GM21360 (cell line): ENCODE measurements at regions not wholly inside any gene's neighbourhood (a gene's known extent, or its start where the extent isn't known, plus 50 kb on each side); places are given as distances from the start of the nearest gene placed in this dataset.

Experiments
- ATAC-seq: cut with Tn5 transposase; IDR thresholded peaks from one replicate; pipeline ENCODE4 v1.9.1; 2021; ENCODE audit warnings: mild to moderate bottlenecking, moderate library complexity; ENCODE audit not compliant: unreplicated experiment

DNA sequence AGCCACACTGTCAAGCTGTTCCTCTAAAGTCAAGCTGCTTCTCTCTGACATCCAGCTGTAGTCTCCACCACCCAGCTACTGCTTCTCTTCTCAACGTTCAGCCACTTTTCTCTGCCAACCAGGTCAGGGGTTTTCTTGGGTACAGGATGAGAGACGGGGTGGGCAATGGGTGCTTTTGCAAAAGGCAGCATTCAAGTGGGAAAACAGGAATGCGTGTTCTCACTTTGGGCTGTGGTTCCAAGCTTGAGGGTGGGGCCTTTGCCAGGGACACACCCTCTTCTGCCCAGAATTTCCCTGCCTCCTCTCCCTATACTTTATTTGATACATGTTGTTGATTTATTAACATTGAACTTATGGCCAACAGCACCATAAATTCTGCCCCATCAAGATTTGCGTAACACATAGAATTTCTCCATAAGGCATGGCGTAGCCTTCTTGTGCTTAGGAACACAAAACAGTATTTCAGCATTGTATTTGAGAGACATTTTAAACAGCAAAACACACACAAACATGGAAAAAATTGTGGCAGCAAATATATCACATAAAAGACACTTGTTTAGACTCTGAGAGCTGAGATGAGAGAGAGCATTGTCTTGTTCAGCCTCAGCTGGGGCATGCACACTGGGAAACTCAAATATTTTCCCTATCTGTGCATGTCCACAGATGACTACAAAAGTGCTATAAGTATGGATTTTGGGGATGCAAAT is 392.8 kb downstream of the SLITRK6 start:
- no peak for ATAC-seq

GRCh38 chr13:85405316-85405897 is 393.8 kb downstream of the SLITRK6 start:
- no peak for ATAC-seq

DNA sequence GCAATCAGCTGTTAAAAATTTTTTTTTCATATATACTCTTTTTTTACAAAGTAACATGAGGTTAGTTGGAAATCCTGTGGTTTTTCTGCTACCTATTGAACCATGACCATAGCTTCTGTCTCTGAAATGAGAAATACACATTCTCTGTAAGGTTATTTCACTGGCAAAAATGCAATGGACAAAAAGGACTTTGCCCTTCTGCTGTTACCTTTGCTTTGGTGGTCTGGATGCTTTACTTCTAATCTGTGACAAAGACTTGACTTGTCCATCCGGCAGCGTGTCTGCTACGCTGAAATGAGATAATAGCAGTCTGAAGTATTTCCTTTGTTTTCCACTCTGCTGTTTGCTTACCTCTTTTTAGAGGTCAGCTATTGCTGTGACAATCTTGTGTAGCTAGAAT is 412.8 kb downstream of the SLITRK6 start:
- ATAC-seq = no peak

GRCh38 chr13:85383291-85383690 is 415.9 kb downstream of the SLITRK6 start:
- ATAC-seq = no peak

- no peak for ATAC-seq
Measured at GRCh38 chr13:85381082-85381481, 418.1 kb downstream of the SLITRK6 start.

DNA sequence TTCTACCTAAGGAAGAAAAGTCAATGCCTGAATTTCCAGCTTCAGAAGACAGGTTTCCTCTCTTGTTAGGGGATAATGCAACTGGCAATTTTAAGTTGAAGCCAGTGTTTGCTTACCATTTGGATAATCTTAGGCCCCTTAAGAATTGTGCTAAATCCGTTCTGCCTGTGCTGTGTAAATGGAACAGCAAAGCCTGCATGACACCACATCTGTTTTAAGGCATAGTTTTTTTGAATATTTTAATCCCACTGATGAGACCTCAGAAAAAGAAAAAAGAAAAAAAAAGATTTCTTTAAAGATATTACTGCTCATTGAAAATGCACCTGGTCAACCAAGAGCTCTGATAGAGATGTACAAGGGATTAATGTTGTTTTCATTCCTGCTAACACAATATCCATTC is 419.2 kb downstream of the SLITRK6 start:
- ATAC-seq = no peak

DNA sequence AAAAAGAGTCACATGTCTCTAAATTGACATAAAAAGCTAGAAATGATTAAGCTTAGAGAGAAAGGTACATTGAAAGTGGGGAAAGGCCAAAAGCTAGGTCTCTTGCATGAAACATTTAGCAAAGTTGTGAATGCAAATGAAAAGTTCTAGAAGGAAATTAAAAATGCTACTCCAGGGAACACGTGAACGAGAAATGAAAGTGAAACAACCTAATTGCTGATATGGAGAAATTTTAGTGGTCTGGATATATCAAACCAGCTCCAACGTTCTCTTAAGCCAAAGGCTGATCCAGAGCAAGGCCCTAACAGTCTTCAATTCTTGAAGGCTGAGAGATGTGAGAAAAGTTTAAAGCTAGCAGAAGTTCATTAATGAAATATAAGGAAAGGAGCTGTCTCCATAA is 419.8 kb downstream of the SLITRK6 start:
- no peak for ATAC-seq

GRCh38 chr13:85377783-85378182 is 421.4 kb downstream of the SLITRK6 start:
- no peak for ATAC-seq

- ATAC-seq = no peak
Measured at GRCh38 chr13:85373322-85373721, 425.9 kb downstream of the SLITRK6 start.

GRCh38 chr13:85371254-85371653 is 428.0 kb downstream of the SLITRK6 start:
- no peak for ATAC-seq

- no peak for ATAC-seq
Measured at GRCh38 chr13:85368686-85369085, 430.5 kb downstream of the SLITRK6 start.

- ATAC-seq = no peak
Measured at GRCh38 chr13:85367887-85368286, 431.3 kb downstream of the SLITRK6 start.

DNA sequence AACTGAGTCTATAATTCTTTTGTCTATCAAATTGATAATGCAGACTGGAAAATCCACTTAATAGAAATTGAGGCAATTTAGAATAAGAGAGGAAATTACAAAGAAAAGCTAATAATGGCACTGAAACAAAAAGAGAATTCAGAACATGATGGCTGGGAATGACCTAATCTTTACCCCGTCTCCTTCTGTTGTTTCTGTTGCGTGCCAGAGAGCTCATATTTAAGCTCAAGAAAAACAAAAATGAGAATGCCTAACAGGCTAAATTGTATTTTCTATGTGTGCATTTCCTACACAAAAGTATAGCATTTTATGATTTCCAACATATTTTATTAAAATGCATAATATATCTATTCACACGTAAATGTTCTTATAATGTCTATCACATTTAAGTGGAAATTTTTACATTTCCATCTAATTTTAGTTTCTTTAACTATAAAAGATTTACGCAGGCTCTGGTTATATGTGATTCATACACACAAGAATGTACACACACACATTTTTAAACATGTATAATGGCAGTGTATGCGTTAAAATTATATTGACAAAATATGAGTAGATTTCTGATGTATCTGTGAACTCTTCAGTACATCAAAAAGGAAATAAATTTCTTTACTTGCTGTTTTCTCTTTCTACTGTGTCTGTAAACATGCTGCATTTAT is 432.3 kb downstream of the SLITRK6 start:
- no peak for ATAC-seq

DNA sequence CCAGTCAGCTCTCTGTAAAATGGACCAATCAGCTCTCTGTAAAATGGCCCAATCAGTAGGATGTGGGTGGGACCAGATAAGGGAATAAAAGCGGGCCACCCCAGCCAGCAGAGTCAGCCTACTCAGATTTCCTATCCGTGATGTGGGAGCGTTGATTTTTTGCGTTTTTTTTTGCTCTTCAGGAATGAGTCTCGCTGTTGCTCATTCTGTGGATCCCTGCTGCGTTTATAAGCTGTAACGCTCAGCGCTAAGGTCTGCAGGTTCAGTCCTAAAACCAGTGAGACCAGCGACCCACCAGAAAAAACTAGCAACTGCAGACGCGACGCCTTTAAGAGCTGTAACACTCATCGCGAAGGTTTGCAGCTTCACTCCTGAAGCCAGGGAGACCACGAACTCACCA is 435.7 kb downstream of the SLITRK6 start:
- no peak for ATAC-seq

DNA sequence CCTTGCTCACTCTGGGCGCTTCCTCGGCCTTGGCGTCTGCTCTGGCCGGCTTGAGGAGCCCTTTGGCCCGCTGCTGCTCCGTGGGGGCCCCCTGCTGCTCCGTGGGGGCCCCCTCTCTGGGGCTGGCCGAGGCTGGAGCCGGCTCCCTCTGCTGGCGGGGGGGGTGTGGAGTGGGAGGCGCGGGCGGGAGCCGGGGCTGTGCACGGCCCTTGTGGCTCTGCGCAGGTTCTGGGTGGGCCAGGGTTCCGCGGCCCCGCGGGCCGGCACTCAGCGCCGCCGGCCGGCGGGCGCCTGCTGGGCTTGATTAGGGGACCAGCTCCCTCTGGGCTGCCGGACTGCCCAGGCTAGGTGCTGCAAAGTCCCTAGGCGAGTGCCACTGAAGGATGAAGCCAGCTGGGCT is 436.2 kb downstream of the SLITRK6 start:
- no peak for ATAC-seq

GRCh38 chr13:85347251-85347650 is 452.0 kb downstream of the SLITRK6 start:
- ATAC-seq = no peak

GRCh38 chr13:85334187-85334586 is 465.0 kb downstream of the SLITRK6 start:
- no peak for ATAC-seq

- no peak for ATAC-seq
Measured at GRCh38 chr13:85333506-85334020, 465.7 kb downstream of the SLITRK6 start.

- no peak for ATAC-seq
Measured at GRCh38 chr13:85332615-85333014, 466.6 kb downstream of the SLITRK6 start.

GRCh38 chr13:85321734-85322133 is 477.5 kb downstream of the SLITRK6 start:
- no peak for ATAC-seq

- ATAC-seq = no peak
Measured at GRCh38 chr13:85317781-85318180, 481.4 kb downstream of the SLITRK6 start.

- no peak for ATAC-seq
Measured at GRCh38 chr13:85316506-85317025, 482.7 kb downstream of the SLITRK6 start.
